ENCODE measurements at regions not wholly inside any gene's neighbourhood (a gene's known extent, or its start where the extent isn't known, plus 50 kb on each side); places are given as distances from the start of the nearest gene placed in this dataset.
A peak's percentile ranks its signal among the peaks of the same experiment; 100 is the strongest.

- TF ChIP-seq TAF1 (conservative IDR thresholded peaks at IDR 0.05) (no peak), SP1 (IDR thresholded peaks at IDR 0.05) (peak; percentile 60)
Observed at GRCh38 chr12:90851800-90852718, 102.9 kb downstream of the CCER1 start (continued).

GRCh38 chr12:90842477-90842876 is 112.5 kb downstream of the CCER1 start:
- no peaks in the 10 kb centered on the region for H3K36me3 ChIP-seq (ENCODE audit: control insufficient read depth in 4 of 4, insufficient read depth in 3 of 4, low read depth in 1 of 4, low read length in 3 of 4)
- H3K4me3 ChIP-seq (ENCODE audit: low read depth in 1 of 3, low read length in 3 of 3) = no peak overlapping the region
- WGBS = 78% methylated on average over 4 of the region's 4 CpGs
- no peak overlapping the region for H3K27ac ChIP-seq (ENCODE audit: low read depth in 1 of 2, low read length in 2 of 2)
- H3K9me3 ChIP-seq (ENCODE audit: control insufficient read depth in 4 of 4, low read length in 3 of 4) = no peaks in the 10 kb centered on the region
- H3K4me1 ChIP-seq (ENCODE audit: control insufficient read depth in 4 of 4, insufficient read depth in 4 of 4, low read length in 3 of 4) = no peaks in the 10 kb centered on the region
- TF ChIP-seq EGR1 (IDR thresholded peaks at IDR 0.05; ENCODE audit: low read depth in 2 of 2) = no peak
- TF ChIP-seq RAD21 (IDR thresholded peaks at IDR 0.05) = no peak
- TF ChIP-seq GABPA (IDR thresholded peaks at IDR 0.05 in 1 of 2, conservative IDR thresholded peaks at IDR 0.05 in 1 of 2) = no peak
- no peak for TF ChIP-seq TAF1 (conservative IDR thresholded peaks at IDR 0.05)
- TF ChIP-seq RXRA (IDR thresholded peaks at IDR 0.05) = no peak
- no peak for TF ChIP-seq FOXA2 (IDR thresholded peaks at IDR 0.05)
- TF ChIP-seq HNF4G (IDR thresholded peaks at IDR 0.05) = no peak
- no peak for TF ChIP-seq SP1 (IDR thresholded peaks at IDR 0.05)
- no peak for TF ChIP-seq ZBTB33 (IDR thresholded peaks at IDR 0.05)
- TF ChIP-seq ATF3 (IDR thresholded peaks at IDR 0.05) = no peak
- no peak for TF ChIP-seq FOXA1 (IDR thresholded peaks at IDR 0.05)
- no peak for TF ChIP-seq YY1 (IDR thresholded peaks at IDR 0.05)
- no peaks in the 10 kb centered on the region for H3K27me3 ChIP-seq (ENCODE audit: control insufficient read depth in 4 of 4, insufficient read depth in 4 of 4, low read length in 3 of 4)
- DNase-seq (ENCODE audit: low spot score) = no peak
- no peak overlapping the region for H3K9ac ChIP-seq (ENCODE audit: low read depth in 1 of 2, low read length in 2 of 2)

GRCh38 chr12:90841336-90841735 is 113.6 kb downstream of the CCER1 start:
- peaks cover 0 to 3% (median under 1%) of the 10 kb centered on the region in 4 donors for H3K4me1 ChIP-seq (ENCODE audit: control insufficient read depth in 4 of 4, insufficient read depth in 4 of 4, low read length in 3 of 4)
- H3K9me3 ChIP-seq (ENCODE audit: control insufficient read depth in 4 of 4, low read length in 3 of 4) = no peaks in the 10 kb centered on the region
- no peak overlapping the region for H3K4me3 ChIP-seq (ENCODE audit: low read depth in 1 of 3, low read length in 3 of 3)
- TF ChIP-seq HNF4A (conservative IDR thresholded peaks at IDR 0.05) (no peak), MAX (IDR thresholded peaks at IDR 0.05) (no peak), EGR1 (IDR thresholded peaks at IDR 0.05; ENCODE audit: low read depth in 2 of 2) (no peak), HNF4G (IDR thresholded peaks at IDR 0.05) (no peak), FOXA1 (IDR thresholded peaks at IDR 0.05) (no peak), CTCF (IDR thresholded peaks at IDR 0.05; ENCODE audit: low read depth, low read length, missing input control) (no peak), RXRA (IDR thresholded peaks at IDR 0.05) (no peak), TAF1 (conservative IDR thresholded peaks at IDR 0.05) (no peak), GABPA (IDR thresholded peaks at IDR 0.05 in 1 of 2, conservative IDR thresholded peaks at IDR 0.05 in 1 of 2) (no peak), ZBTB33 (IDR thresholded peaks at IDR 0.05) (no peak), NR2F2 (IDR thresholded peaks at IDR 0.05) (no peak), ATF3 (IDR thresholded peaks at IDR 0.05) (no peak), JUND (IDR thresholded peaks at IDR 0.05) (no peak), YY1 (IDR thresholded peaks at IDR 0.05) (no peak), RAD21 (IDR thresholded peaks at IDR 0.05) (no peak), SP1 (IDR thresholded peaks at IDR 0.05) (no peak), REST (IDR thresholded peaks at IDR 0.05) (no peak)
- no peaks in the 10 kb centered on the region for H3K27me3 ChIP-seq (ENCODE audit: control insufficient read depth in 4 of 4, insufficient read depth in 4 of 4, low read length in 3 of 4)
- H3K36me3 ChIP-seq (ENCODE audit: control insufficient read depth in 4 of 4, insufficient read depth in 3 of 4, low read depth in 1 of 4, low read length in 3 of 4) = no peaks in the 10 kb centered on the region
- no peak overlapping the region for H3K27ac ChIP-seq (ENCODE audit: low read depth in 1 of 2, low read length in 2 of 2)
- no peak overlapping the region for H3K9ac ChIP-seq (ENCODE audit: low read depth in 1 of 2, low read length in 2 of 2)
- DNase-seq (ENCODE audit: low spot score) = no peak
